ENCODE measurements at regions not wholly inside any gene's neighbourhood (a gene's known extent, or its start where the extent isn't known, plus 50 kb on each side); places are given as distances from the start of the nearest gene placed in this dataset.

DNA sequence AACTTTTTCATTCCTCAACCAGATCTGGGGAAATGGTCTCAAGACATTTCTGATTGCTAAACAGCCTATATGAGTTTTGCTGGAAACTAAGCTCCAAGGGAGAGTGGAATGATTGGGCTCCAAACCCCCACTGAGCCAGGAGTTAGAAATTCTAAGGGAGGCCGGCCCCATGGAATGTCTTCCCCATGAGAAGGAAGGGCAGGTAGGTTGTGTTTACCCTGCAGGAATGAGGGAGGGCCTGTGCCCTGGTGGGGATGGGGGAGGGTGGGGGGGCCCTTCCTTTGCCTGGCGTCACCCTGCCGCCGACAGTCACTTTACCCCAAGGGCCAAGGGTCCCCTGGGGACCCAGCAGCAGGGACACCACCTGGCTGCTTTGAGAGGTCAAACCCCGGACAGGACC, 298.9 kb downstream of the TFAP2C start:
- TF ChIP-seq CTCF (IDR thresholded peaks at IDR 0.05), result no peak
- TF ChIP-seq POLR2A (IDR thresholded peaks at IDR 0.05; ENCODE audit: low read depth), result no peak
- TF ChIP-seq EP300 (IDR thresholded peaks at IDR 0.05), result no peak
- no peak for TF ChIP-seq POLR2AphosphoS5 (IDR thresholded peaks at IDR 0.05)

Measured in esophagus muscularis mucosa (tissue), 4 donors.